ENCODE measurements at regions not wholly inside any gene's neighbourhood (a gene's known extent, or its start where the extent isn't known, plus 50 kb on each side); places are given as distances from the start of the nearest gene placed in this dataset.

DNA sequence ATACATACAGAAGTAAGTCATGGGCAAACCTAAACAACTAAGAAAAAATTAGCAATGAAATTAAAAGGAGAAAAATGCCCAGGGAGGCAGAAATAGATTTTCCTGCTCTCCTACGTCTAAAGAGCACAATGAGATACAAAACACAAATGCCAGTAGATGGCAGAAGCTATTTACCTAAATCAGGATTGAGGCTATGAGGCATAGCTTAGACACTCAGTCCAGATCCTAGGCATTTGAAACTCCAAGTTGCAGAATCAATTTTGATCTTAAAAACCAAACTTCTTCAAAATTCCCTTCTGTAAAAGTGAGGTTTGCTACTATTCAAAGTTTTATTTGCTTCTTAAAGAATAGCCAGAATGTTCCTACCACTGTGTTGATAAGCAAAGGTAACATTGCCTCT is 368.6 kb downstream of the DAD1 start:
- H3K27ac Mint-ChIP-seq (ENCODE audit: unreplicated experiment): no peak overlapping the region
- CTCF ChIA-PET: interaction anchor here (1.0 to 1.9 kb wide), 3 partner anchors 19 to 57 kb away, joined by 4 to 12 read pairs (median 4); no protein-coding TSS in a partner anchor
- no peaks in the 10 kb centered on the region for H3K4me1 Mint-ChIP-seq (ENCODE audit: low read depth, unreplicated experiment)
- H3K9me3 Mint-ChIP-seq (ENCODE audit: low read depth, unreplicated experiment): no peaks in the 10 kb centered on the region
- TF ChIP-seq, protein P1, sequence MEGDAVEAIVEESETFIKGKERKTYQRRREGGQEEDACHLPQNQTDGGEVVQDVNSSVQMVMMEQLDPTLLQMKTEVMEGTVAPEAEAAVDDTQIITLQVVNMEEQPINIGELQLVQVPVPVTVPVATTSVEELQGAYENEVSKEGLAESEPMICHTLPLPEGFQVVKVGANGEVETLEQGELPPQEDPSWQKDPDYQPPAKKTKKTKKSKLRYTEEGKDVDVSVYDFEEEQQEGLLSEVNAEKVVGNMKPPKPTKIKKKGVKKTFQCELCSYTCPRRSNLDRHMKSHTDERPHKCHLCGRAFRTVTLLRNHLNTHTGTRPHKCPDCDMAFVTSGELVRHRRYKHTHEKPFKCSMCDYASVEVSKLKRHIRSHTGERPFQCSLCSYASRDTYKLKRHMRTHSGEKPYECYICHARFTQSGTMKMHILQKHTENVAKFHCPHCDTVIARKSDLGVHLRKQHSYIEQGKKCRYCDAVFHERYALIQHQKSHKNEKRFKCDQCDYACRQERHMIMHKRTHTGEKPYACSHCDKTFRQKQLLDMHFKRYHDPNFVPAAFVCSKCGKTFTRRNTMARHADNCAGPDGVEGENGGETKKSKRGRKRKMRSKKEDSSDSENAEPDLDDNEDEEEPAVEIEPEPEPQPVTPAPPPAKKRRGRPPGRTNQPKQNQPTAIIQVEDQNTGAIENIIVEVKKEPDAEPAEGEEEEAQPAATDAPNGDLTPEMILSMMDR (IDR thresholded peaks at IDR 0.05; ENCODE audit: unreplicated experiment): no peak
- intact Hi-C loops (cut with micrococcal nuclease; ENCODE audit: unreplicated experiment): loop anchor here (5.0 to 10.0 kb wide), 2 partner anchors 56 to 252 kb away; no protein-coding TSS in a partner anchor
- H3K36me3 Mint-ChIP-seq (ENCODE audit: insufficient read depth, unreplicated experiment): no peaks in the 10 kb centered on the region
- peaks cover 40% of the 10 kb centered on the region for H3K27me3 Mint-ChIP-seq (ENCODE audit: unreplicated experiment)
- BruUV-seq (replicated peaks): no TSS peak
- DNase-seq: no peak
- H3K4me3 Mint-ChIP-seq (ENCODE audit: low read depth, unreplicated experiment): no peak overlapping the region

DNA sequence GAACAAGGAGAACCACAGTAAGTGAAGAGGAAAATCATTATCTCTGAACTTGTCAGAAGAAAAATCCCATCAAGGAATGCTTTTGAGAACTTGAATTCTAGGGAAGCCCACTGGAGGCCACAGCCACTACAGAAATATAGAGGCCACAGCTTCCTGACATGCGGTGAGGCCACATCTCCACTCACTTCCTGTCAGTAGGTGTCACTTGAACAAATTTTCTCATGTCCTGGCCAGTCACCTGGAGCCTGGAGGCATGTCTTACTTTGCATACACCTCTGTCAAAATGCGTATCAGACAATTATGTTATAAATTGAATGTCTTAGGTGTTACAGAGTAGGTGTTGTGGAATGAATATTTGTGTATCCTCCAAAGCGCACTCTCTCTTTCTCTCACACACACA is 370.3 kb downstream of the DAD1 start:
- no peaks in the 10 kb centered on the region for H3K9me3 Mint-ChIP-seq (ENCODE audit: low read depth, unreplicated experiment)
- BruUV-seq (replicated peaks): no TSS peak
- TF ChIP-seq, protein P1 (IDR thresholded peaks at IDR 0.05; ENCODE audit: unreplicated experiment): no peak
- CTCF ChIA-PET: no interaction called here
- no peaks in the 10 kb centered on the region for H3K36me3 Mint-ChIP-seq (ENCODE audit: insufficient read depth, unreplicated experiment)
- H3K27me3 Mint-ChIP-seq (ENCODE audit: unreplicated experiment): peaks cover 29% of the 10 kb centered on the region
- no peaks in the 10 kb centered on the region for H3K4me1 Mint-ChIP-seq (ENCODE audit: low read depth, unreplicated experiment)
- intact Hi-C loops (cut with micrococcal nuclease; ENCODE audit: unreplicated experiment): no loop called here
- no peak for DNase-seq
- no peak overlapping the region for H3K4me3 Mint-ChIP-seq (ENCODE audit: low read depth, unreplicated experiment)
- no peak overlapping the region for H3K27ac Mint-ChIP-seq (ENCODE audit: unreplicated experiment)

DNA sequence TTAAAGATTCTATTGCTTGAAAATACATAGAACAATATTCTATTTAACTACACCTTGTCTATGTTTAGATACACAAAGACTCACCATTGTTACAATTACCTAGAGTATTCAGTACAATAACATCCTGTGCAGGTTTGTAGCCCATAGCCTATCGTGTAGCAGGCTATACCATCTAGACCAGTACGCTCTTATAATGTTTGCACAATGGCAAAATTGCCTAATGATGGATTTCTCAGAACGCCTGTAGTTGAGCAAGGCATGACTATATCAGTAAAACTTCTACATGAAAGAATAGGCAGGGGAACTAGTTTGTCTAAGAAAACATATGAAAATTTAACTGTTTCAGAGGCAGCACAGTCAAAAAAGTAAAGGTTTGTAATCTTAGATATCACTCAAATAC is 375.9 kb downstream of the DAD1 start:
- Mint-ChIP-seq H3K36me3 (ENCODE audit: insufficient read depth, unreplicated experiment) (no peaks in the 10 kb centered on the region), H3K4me3 (ENCODE audit: low read depth, unreplicated experiment) (no peak overlapping the region), H3K9me3 (ENCODE audit: low read depth, unreplicated experiment) (no peaks in the 10 kb centered on the region), H3K27me3 (ENCODE audit: unreplicated experiment) (no peaks in the 10 kb centered on the region), H3K27ac (ENCODE audit: unreplicated experiment) (no peak overlapping the region), H3K4me1 (ENCODE audit: low read depth, unreplicated experiment) (no peaks in the 10 kb centered on the region)
- intact Hi-C loops (cut with micrococcal nuclease; ENCODE audit: unreplicated experiment): no loop called here
- no TSS peak for BruUV-seq (replicated peaks)
- DNase-seq: no peak
- TF ChIP-seq, protein P1 (IDR thresholded peaks at IDR 0.05; ENCODE audit: unreplicated experiment): no peak
- CTCF ChIA-PET: interaction anchor here (0.7 kb wide), 1 partner anchor 106 kb away, joined by 5 read pairs; no protein-coding TSS in a partner anchor

DNA sequence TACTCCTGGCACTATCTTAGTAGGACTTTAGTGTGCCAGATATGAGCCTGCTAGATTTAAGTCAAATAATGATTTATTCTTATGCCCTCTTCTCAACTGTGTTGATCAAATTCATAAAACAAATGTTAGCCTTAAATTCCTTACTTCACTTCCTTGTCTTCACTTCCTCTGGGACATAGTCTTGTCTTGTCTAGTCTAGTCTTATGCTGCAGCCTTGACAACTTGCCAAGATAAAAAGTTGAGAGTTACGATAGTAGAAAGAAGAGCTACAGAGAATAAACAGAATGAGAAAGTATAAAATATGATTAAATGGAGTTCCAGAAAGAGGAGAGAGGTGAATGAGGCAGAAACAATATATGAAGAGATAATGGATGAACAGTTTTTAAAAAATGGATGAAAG is 378.1 kb downstream of the DAD1 start:
- DNase-seq: no peak
- no peak overlapping the region for H3K27ac Mint-ChIP-seq (ENCODE audit: unreplicated experiment)
- no peaks in the 10 kb centered on the region for H3K9me3 Mint-ChIP-seq (ENCODE audit: low read depth, unreplicated experiment)
- H3K36me3 Mint-ChIP-seq (ENCODE audit: insufficient read depth, unreplicated experiment): no peaks in the 10 kb centered on the region
- CTCF ChIA-PET: no interaction called here
- BruUV-seq (replicated peaks): no TSS peak
- no peak overlapping the region for H3K4me3 Mint-ChIP-seq (ENCODE audit: low read depth, unreplicated experiment)
- H3K4me1 Mint-ChIP-seq (ENCODE audit: low read depth, unreplicated experiment): no peaks in the 10 kb centered on the region
- TF ChIP-seq, protein P1 (IDR thresholded peaks at IDR 0.05; ENCODE audit: unreplicated experiment): no peak
- H3K27me3 Mint-ChIP-seq (ENCODE audit: unreplicated experiment): no peaks in the 10 kb centered on the region
- intact Hi-C loops (cut with micrococcal nuclease; ENCODE audit: unreplicated experiment): no loop called here

Measured in Calu3 (cell line).